WI38 (cell line): ENCODE measurements at regions not wholly inside any gene's neighbourhood (a gene's known extent, or its start where the extent isn't known, plus 50 kb on each side); places are given as distances from the start of the nearest gene placed in this dataset.

Experiments
- H3K4me3 ChIP-seq: 2 replicates; pipeline ENCODE4 v1.5.1; 2011; ENCODE audit warnings: low read depth, mild to moderate bottlenecking, control low read depth, low read length
- CTCF ChIP-seq: IDR thresholded peaks from 2 replicates; pipeline ENCODE4 v1.5.1; 2012; ENCODE audit warnings: low read depth, mild to moderate bottlenecking, control low read depth, low read length

- no peak for TF ChIP-seq CTCF
- no peak overlapping the region for H3K4me3 ChIP-seq
Observed at GRCh38 chr6:2477666-2478065, 232.3 kb upstream of the GMDS start.

GRCh38 chr6:2477250-2477649 is 231.8 kb upstream of the GMDS start:
- no peak overlapping the region for H3K4me3 ChIP-seq

GRCh38 chr6:2476376-2476775 is 231.0 kb upstream of the GMDS start:
- H3K4me3 ChIP-seq: no peak overlapping the region
- no peak for TF ChIP-seq CTCF

More at GRCh38 chr6:2477250-2477649, 231.8 kb upstream of the GMDS start:
- no peak for TF ChIP-seq CTCF

- no peak for TF ChIP-seq CTCF
- H3K4me3 ChIP-seq: no peak overlapping the region
Observed at GRCh38 chr6:2471472-2471871, 226.1 kb upstream of the GMDS start.

- H3K4me3 ChIP-seq: no peak overlapping the region
- no peak for TF ChIP-seq CTCF
Observed at GRCh38 chr6:2469428-2469827, 224.0 kb upstream of the GMDS start.

GRCh38 chr6:2468601-2468955 is 223.2 kb upstream of the GMDS start:
- no peak overlapping the region for H3K4me3 ChIP-seq
- TF ChIP-seq CTCF: no peak

GRCh38 chr6:2467929-2468600 is 222.7 kb upstream of the GMDS start:
- H3K4me3 ChIP-seq: no peak overlapping the region
- TF ChIP-seq CTCF: no peak
